ENCODE measurements at regions not wholly inside any gene's neighbourhood (a gene's known extent, or its start where the extent isn't known, plus 50 kb on each side); places are given as distances from the start of the nearest gene placed in this dataset.

- Histone ChIP-seq H2AK5ac (ENCODE audit: low read length) (no peak overlapping the region), H3K4me1 (ENCODE audit: control insufficient read depth in 1 of 2, insufficient read depth in 2 of 2, low read length in 2 of 2) (no peaks in the 10 kb centered on the region), H4K12ac (ENCODE audit: low read depth, low read length) (no peak overlapping the region), H3K9me3 (ENCODE audit: insufficient read depth, low read depth, low read length) (no peaks in the 10 kb centered on the region), H2BK5ac (ENCODE audit: low read depth, low read length, poor library complexity) (no peak overlapping the region), H3K23ac (ENCODE audit: low read length) (no peak overlapping the region), H4K91ac (ENCODE audit: low read depth, low read length) (no peak overlapping the region), H3K4ac (ENCODE audit: low read depth, low read length) (no peak overlapping the region), H3K27me3 (ENCODE audit: insufficient read depth, low read length) (no peaks in the 10 kb centered on the region), H3K79me1 (ENCODE audit: low read length) (no peaks in the 10 kb centered on the region), H3K27ac (ENCODE audit: low read depth, low read length) (no peak overlapping the region), H2BK12ac (ENCODE audit: low read length) (no peak overlapping the region), H2BK120ac (ENCODE audit: insufficient read depth, low read length, poor library complexity) (no peak overlapping the region), H3K4me2 (ENCODE audit: low read length) (no peak overlapping the region), H4K8ac (ENCODE audit: low read depth, low read length) (no peak overlapping the region), H2AFZ (ENCODE audit: insufficient read depth, low read length, poor library complexity) (no peak overlapping the region), H3K14ac (ENCODE audit: low read length) (no peak overlapping the region), H3K9ac (ENCODE audit: low read length) (no peak overlapping the region), H3K79me2 (ENCODE audit: control insufficient read depth, insufficient read depth, low read length, poor library complexity) (no peaks in the 10 kb centered on the region), H3K4me3 (ENCODE audit: low read depth, low read length) (no peak overlapping the region), H3K36me3 (ENCODE audit: control insufficient read depth in 1 of 2, insufficient read depth in 2 of 2, low read length in 2 of 2) (no peaks in the 10 kb centered on the region), H3K18ac (ENCODE audit: low read length) (no peak overlapping the region)
- WGBS (ENCODE audit: extremely low coverage, insufficient coverage, insufficient read length): no CpG with 5 or more reads among the region's 1 CpG
- DNase-seq: peak; percentile 4 to 73
Observed at GRCh38 chr3:39000008-39000450, 51.7 kb downstream of the SCN11A start.

DNA sequence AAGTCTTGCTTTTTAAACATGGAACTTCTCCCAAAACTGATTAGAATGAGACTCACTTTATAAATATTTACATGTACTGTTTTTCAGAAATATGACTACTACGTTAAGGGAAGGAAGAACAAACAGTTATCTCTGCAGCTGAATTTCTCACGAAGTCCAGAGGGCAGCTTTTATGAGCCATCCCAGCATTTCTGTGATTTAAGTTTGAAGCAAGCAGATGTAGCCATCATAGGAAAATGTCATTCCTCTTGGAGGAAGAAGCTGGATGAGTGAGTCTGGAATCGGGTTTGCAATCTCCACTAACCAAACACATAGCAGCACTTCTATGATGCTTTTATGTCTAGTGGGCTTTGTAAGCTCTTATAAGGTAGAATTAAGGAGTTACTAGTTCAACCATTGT lies 53.7 kb downstream of the SCN11A start:
- Histone ChIP-seq H3K27me3 (ENCODE audit: insufficient read depth, low read length) (no peaks in the 10 kb centered on the region), H3K18ac (ENCODE audit: low read length) (no peak overlapping the region), H3K79me2 (ENCODE audit: control insufficient read depth, insufficient read depth, low read length, poor library complexity) (no peaks in the 10 kb centered on the region), H4K91ac (ENCODE audit: low read depth, low read length) (no peak overlapping the region), H2AK5ac (ENCODE audit: low read length) (no peak overlapping the region), H4K12ac (ENCODE audit: low read depth, low read length) (no peak overlapping the region), H2BK12ac (ENCODE audit: low read length) (no peak overlapping the region), H3K23ac (ENCODE audit: low read length) (no peak overlapping the region), H3K4ac (ENCODE audit: low read depth, low read length) (no peak overlapping the region), H2BK5ac (ENCODE audit: low read depth, low read length, poor library complexity) (no peak overlapping the region), H3K27ac (ENCODE audit: low read depth, low read length) (no peak overlapping the region), H2BK120ac (ENCODE audit: insufficient read depth, low read length, poor library complexity) (no peak overlapping the region), H3K4me2 (ENCODE audit: low read length) (no peak overlapping the region), H3K4me3 (ENCODE audit: low read depth, low read length) (no peak overlapping the region), H2AFZ (ENCODE audit: insufficient read depth, low read length, poor library complexity) (no peak overlapping the region), H3K4me1 (ENCODE audit: control insufficient read depth in 1 of 2, insufficient read depth in 2 of 2, low read length in 2 of 2) (no peaks in the 10 kb centered on the region), H3K14ac (ENCODE audit: low read length) (no peak overlapping the region), H3K36me3 (ENCODE audit: control insufficient read depth in 1 of 2, insufficient read depth in 2 of 2, low read length in 2 of 2) (no peaks in the 10 kb centered on the region), H3K9ac (ENCODE audit: low read length) (no peak overlapping the region), H3K79me1 (ENCODE audit: low read length) (no peaks in the 10 kb centered on the region), H4K8ac (ENCODE audit: low read depth, low read length) (no peak overlapping the region), H3K9me3 (ENCODE audit: insufficient read depth, low read depth, low read length) (no peaks in the 10 kb centered on the region)
- no CpG with 5 or more reads among the region's 3 CpGs for WGBS (ENCODE audit: extremely low coverage, insufficient coverage, insufficient read length)
- DNase-seq: no peak

- Histone ChIP-seq H3K4me3 (ENCODE audit: low read depth, low read length) (no peak overlapping the region), H2BK12ac (ENCODE audit: low read length) (no peak overlapping the region), H3K79me2 (ENCODE audit: control insufficient read depth, insufficient read depth, low read length, poor library complexity) (no peaks in the 10 kb centered on the region), H4K12ac (ENCODE audit: low read depth, low read length) (no peak overlapping the region), H3K14ac (ENCODE audit: low read length) (no peak overlapping the region), H2BK5ac (ENCODE audit: low read depth, low read length, poor library complexity) (no peak overlapping the region), H3K79me1 (ENCODE audit: low read length) (no peaks in the 10 kb centered on the region), H4K91ac (ENCODE audit: low read depth, low read length) (no peak overlapping the region), H3K9ac (ENCODE audit: low read length) (no peak overlapping the region), H3K4me1 (ENCODE audit: control insufficient read depth in 1 of 2, insufficient read depth in 2 of 2, low read length in 2 of 2) (no peaks in the 10 kb centered on the region), H3K4ac (ENCODE audit: low read depth, low read length) (no peak overlapping the region), H2BK120ac (ENCODE audit: insufficient read depth, low read length, poor library complexity) (no peak overlapping the region), H3K18ac (ENCODE audit: low read length) (no peak overlapping the region), H4K8ac (ENCODE audit: low read depth, low read length) (no peak overlapping the region), H3K27me3 (ENCODE audit: insufficient read depth, low read length) (no peaks in the 10 kb centered on the region), H3K23ac (ENCODE audit: low read length) (no peak overlapping the region), H3K4me2 (ENCODE audit: low read length) (no peak overlapping the region), H3K27ac (ENCODE audit: low read depth, low read length) (no peak overlapping the region), H3K9me3 (ENCODE audit: insufficient read depth, low read depth, low read length) (no peaks in the 10 kb centered on the region), H2AK5ac (ENCODE audit: low read length) (no peak overlapping the region), H3K36me3 (ENCODE audit: control insufficient read depth in 1 of 2, insufficient read depth in 2 of 2, low read length in 2 of 2) (no peaks in the 10 kb centered on the region), H2AFZ (ENCODE audit: insufficient read depth, low read length, poor library complexity) (no peak overlapping the region)
- no peak for DNase-seq
- no CpG with 5 or more reads among the region's 1 CpG for WGBS (ENCODE audit: extremely low coverage, insufficient coverage, insufficient read length)
Observed at GRCh38 chr3:38996193-38996592, 55.6 kb downstream of the SCN11A start.

DNA sequence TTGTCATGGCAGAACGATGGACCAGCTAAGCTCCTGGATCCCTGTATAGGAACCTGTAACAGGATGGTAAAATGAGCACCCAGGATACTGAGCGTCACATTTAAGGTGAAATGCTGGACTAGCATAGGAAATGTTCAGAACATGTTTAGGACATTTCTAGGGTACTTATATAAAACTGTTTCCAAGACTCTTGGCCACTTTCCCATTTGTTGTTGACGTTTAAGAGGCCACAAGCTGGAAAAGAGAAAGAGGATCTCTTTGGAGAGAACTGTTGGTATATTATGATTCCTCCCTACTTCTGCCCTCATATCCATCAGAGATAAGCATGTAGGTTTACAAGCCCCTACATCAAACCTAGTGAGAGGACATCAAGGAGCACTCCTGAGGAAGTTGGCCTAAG lies 57.5 kb downstream of the SCN11A start:
- no peak overlapping the region for H2AK5ac ChIP-seq (ENCODE audit: low read length)
- no peak overlapping the region for H3K4me3 ChIP-seq (ENCODE audit: low read depth, low read length)
- H3K4me1 ChIP-seq (ENCODE audit: control insufficient read depth in 1 of 2, insufficient read depth in 2 of 2, low read length in 2 of 2): peaks cover 0 to 3% of the 10 kb centered on the region in 2 experiments

More for the DNA sequence above, 57.5 kb downstream of the SCN11A start:
- no peak overlapping the region for H2BK120ac ChIP-seq (ENCODE audit: insufficient read depth, low read length, poor library complexity)
- no peaks in the 10 kb centered on the region for H3K79me1 ChIP-seq (ENCODE audit: low read length)
- H2BK12ac ChIP-seq (ENCODE audit: low read length): no peak overlapping the region
- H3K27me3 ChIP-seq (ENCODE audit: insufficient read depth, low read length): no peaks in the 10 kb centered on the region
- no peak overlapping the region for H3K27ac ChIP-seq (ENCODE audit: low read depth, low read length)
- H2BK5ac ChIP-seq (ENCODE audit: low read depth, low read length, poor library complexity): no peak overlapping the region
- no peak overlapping the region for H4K8ac ChIP-seq (ENCODE audit: low read depth, low read length)
- DNase-seq: no peak
- no peak overlapping the region for H4K91ac ChIP-seq (ENCODE audit: low read depth, low read length)
- H3K9me3 ChIP-seq (ENCODE audit: insufficient read depth, low read depth, low read length): no peaks in the 10 kb centered on the region
- H2AFZ ChIP-seq (ENCODE audit: insufficient read depth, low read length, poor library complexity): no peak overlapping the region
- no peak overlapping the region for H3K14ac ChIP-seq (ENCODE audit: low read length)
- no peaks in the 10 kb centered on the region for H3K36me3 ChIP-seq (ENCODE audit: control insufficient read depth in 1 of 2, insufficient read depth in 2 of 2, low read length in 2 of 2)
- no peak overlapping the region for H3K4me2 ChIP-seq (ENCODE audit: low read length)
- H4K12ac ChIP-seq (ENCODE audit: low read depth, low read length): no peak overlapping the region
- WGBS (ENCODE audit: extremely low coverage, insufficient coverage, insufficient read length): no CpG with 5 or more reads among the region's 3 CpGs
- no peak overlapping the region for H3K23ac ChIP-seq (ENCODE audit: low read length)
- no peak overlapping the region for H3K4ac ChIP-seq (ENCODE audit: low read depth, low read length)
- no peak overlapping the region for H3K9ac ChIP-seq (ENCODE audit: low read length)
- H3K18ac ChIP-seq (ENCODE audit: low read length): no peak overlapping the region
- no peaks in the 10 kb centered on the region for H3K79me2 ChIP-seq (ENCODE audit: control insufficient read depth, insufficient read depth, low read length, poor library complexity)

Measured in trophoblast cell (in vitro differentiated cells and primary cell).